ENCODE measurements at regions not wholly inside any gene's neighbourhood (a gene's known extent, or its start where the extent isn't known, plus 50 kb on each side); places are given as distances from the start of the nearest gene placed in this dataset.

GRCh38 chr5:100709771-100710170 lies 174.6 kb downstream of the FAM174A start (continued):
- TF ChIP-seq, protein P1, sequence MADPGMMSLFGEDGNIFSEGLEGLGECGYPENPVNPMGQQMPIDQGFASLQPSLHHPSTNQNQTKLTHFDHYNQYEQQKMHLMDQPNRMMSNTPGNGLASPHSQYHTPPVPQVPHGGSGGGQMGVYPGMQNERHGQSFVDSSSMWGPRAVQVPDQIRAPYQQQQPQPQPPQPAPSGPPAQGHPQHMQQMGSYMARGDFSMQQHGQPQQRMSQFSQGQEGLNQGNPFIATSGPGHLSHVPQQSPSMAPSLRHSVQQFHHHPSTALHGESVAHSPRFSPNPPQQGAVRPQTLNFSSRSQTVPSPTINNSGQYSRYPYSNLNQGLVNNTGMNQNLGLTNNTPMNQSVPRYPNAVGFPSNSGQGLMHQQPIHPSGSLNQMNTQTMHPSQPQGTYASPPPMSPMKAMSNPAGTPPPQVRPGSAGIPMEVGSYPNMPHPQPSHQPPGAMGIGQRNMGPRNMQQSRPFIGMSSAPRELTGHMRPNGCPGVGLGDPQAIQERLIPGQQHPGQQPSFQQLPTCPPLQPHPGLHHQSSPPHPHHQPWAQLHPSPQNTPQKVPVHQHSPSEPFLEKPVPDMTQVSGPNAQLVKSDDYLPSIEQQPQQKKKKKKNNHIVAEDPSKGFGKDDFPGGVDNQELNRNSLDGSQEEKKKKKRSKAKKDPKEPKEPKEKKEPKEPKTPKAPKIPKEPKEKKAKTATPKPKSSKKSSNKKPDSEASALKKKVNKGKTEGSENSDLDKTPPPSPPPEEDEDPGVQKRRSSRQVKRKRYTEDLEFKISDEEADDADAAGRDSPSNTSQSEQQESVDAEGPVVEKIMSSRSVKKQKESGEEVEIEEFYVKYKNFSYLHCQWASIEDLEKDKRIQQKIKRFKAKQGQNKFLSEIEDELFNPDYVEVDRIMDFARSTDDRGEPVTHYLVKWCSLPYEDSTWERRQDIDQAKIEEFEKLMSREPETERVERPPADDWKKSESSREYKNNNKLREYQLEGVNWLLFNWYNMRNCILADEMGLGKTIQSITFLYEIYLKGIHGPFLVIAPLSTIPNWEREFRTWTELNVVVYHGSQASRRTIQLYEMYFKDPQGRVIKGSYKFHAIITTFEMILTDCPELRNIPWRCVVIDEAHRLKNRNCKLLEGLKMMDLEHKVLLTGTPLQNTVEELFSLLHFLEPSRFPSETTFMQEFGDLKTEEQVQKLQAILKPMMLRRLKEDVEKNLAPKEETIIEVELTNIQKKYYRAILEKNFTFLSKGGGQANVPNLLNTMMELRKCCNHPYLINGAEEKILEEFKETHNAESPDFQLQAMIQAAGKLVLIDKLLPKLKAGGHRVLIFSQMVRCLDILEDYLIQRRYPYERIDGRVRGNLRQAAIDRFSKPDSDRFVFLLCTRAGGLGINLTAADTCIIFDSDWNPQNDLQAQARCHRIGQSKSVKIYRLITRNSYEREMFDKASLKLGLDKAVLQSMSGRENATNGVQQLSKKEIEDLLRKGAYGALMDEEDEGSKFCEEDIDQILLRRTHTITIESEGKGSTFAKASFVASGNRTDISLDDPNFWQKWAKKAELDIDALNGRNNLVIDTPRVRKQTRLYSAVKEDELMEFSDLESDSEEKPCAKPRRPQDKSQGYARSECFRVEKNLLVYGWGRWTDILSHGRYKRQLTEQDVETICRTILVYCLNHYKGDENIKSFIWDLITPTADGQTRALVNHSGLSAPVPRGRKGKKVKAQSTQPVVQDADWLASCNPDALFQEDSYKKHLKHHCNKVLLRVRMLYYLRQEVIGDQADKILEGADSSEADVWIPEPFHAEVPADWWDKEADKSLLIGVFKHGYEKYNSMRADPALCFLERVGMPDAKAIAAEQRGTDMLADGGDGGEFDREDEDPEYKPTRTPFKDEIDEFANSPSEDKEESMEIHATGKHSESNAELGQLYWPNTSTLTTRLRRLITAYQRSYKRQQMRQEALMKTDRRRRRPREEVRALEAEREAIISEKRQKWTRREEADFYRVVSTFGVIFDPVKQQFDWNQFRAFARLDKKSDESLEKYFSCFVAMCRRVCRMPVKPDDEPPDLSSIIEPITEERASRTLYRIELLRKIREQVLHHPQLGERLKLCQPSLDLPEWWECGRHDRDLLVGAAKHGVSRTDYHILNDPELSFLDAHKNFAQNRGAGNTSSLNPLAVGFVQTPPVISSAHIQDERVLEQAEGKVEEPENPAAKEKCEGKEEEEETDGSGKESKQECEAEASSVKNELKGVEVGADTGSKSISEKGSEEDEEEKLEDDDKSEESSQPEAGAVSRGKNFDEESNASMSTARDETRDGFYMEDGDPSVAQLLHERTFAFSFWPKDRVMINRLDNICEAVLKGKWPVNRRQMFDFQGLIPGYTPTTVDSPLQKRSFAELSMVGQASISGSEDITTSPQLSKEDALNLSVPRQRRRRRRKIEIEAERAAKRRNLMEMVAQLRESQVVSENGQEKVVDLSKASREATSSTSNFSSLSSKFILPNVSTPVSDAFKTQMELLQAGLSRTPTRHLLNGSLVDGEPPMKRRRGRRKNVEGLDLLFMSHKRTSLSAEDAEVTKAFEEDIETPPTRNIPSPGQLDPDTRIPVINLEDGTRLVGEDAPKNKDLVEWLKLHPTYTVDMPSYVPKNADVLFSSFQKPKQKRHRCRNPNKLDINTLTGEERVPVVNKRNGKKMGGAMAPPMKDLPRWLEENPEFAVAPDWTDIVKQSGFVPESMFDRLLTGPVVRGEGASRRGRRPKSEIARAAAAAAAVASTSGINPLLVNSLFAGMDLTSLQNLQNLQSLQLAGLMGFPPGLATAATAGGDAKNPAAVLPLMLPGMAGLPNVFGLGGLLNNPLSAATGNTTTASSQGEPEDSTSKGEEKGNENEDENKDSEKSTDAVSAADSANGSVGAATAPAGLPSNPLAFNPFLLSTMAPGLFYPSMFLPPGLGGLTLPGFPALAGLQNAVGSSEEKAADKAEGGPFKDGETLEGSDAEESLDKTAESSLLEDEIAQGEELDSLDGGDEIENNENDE (IDR thresholded peaks at IDR 0.05; ENCODE audit: insufficient replicate concordance, low read length): no peak
- TF ChIP-seq TBP (IDR thresholded peaks at IDR 0.05; ENCODE audit: low read depth, low read length) (no peak), RXRA (IDR thresholded peaks at IDR 0.05; ENCODE audit: insufficient read depth, low read depth, low read length) (no peak), EZH2 (IDR thresholded peaks at IDR 0.05; ENCODE audit: low read depth, low read length, severe bottlenecking) (no peak), JUND (IDR thresholded peaks at IDR 0.05; ENCODE audit: low read length) (no peak), JUN (IDR thresholded peaks at IDR 0.05; ENCODE audit: low read depth, low read length) (no peak), PHF8 (conservative IDR thresholded peaks at IDR 0.05; ENCODE audit: low read depth, low read length) (no peak), MAFK (IDR thresholded peaks at IDR 0.05; ENCODE audit: low read depth, low read length) (no peak)

All from H1 (cell line).